ENCODE measurements at regions not wholly inside any gene's neighbourhood (a gene's known extent, or its start where the extent isn't known, plus 50 kb on each side); places are given as distances from the start of the nearest gene placed in this dataset.

- DNase-seq, result no peak
Measured at GRCh38 chr7:21370283-21370982, 57.5 kb upstream of the SP4 start.

- DNase-seq, result no peak
Measured at GRCh38 chr7:21371360-21371759, 56.5 kb upstream of the SP4 start.

- no peak for DNase-seq
Measured at GRCh38 chr7:21373031-21373430, 54.9 kb upstream of the SP4 start.

- no peak for DNase-seq
Measured at GRCh38 chr7:21374134-21374533, 53.7 kb upstream of the SP4 start.

- DNase-seq, result no peak
Measured at GRCh38 chr7:21377545-21377944, 50.3 kb upstream of the SP4 start.

All from fibroblast of skin of right quadriceps (primary cell).